ENCODE measurements at regions not wholly inside any gene's neighbourhood (a gene's known extent, or its start where the extent isn't known, plus 50 kb on each side); places are given as distances from the start of the nearest gene placed in this dataset.

- TF ChIP-seq EP300 (IDR thresholded peaks at IDR 0.05; ENCODE audit: borderline replicate concordance): no peak
- no peak for TF ChIP-seq CEBPB (IDR thresholded peaks at IDR 0.05)
- TF ChIP-seq, protein P1, sequence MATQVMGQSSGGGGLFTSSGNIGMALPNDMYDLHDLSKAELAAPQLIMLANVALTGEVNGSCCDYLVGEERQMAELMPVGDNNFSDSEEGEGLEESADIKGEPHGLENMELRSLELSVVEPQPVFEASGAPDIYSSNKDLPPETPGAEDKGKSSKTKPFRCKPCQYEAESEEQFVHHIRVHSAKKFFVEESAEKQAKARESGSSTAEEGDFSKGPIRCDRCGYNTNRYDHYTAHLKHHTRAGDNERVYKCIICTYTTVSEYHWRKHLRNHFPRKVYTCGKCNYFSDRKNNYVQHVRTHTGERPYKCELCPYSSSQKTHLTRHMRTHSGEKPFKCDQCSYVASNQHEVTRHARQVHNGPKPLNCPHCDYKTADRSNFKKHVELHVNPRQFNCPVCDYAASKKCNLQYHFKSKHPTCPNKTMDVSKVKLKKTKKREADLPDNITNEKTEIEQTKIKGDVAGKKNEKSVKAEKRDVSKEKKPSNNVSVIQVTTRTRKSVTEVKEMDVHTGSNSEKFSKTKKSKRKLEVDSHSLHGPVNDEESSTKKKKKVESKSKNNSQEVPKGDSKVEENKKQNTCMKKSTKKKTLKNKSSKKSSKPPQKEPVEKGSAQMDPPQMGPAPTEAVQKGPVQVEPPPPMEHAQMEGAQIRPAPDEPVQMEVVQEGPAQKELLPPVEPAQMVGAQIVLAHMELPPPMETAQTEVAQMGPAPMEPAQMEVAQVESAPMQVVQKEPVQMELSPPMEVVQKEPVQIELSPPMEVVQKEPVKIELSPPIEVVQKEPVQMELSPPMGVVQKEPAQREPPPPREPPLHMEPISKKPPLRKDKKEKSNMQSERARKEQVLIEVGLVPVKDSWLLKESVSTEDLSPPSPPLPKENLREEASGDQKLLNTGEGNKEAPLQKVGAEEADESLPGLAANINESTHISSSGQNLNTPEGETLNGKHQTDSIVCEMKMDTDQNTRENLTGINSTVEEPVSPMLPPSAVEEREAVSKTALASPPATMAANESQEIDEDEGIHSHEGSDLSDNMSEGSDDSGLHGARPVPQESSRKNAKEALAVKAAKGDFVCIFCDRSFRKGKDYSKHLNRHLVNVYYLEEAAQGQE (IDR thresholded peaks at IDR 0.05; ENCODE audit: low read depth): no peak
- TF ChIP-seq TAF1 (IDR thresholded peaks at IDR 0.05; ENCODE audit: low read depth): no peak
- no peak for TF ChIP-seq NFIC (IDR thresholded peaks at IDR 0.05)
Measured at GRCh38 chr10:21172542-21172929, 275.4 kb upstream of the NEBL start.

Data from Ishikawa (cell line).